ENCODE measurements at regions not wholly inside any gene's neighbourhood (a gene's known extent, or its start where the extent isn't known, plus 50 kb on each side); places are given as distances from the start of the nearest gene placed in this dataset.

GRCh38 chr2:8500124-8501054 is 181.5 kb upstream of the ID2 start:
- no peaks in the 10 kb centered on the region for H3F3A ChIP-seq (ENCODE audit: low read depth)
- no peak overlapping the region for H3K9ac ChIP-seq (ENCODE audit: low read depth, low read length, poor library complexity, severe bottlenecking)
- H2AFZ ChIP-seq (ENCODE audit: low read length), result no peak overlapping the region
- H3K4me3 ChIP-seq (ENCODE audit: low read length, poor library complexity, severe bottlenecking), result no peak overlapping the region
- H3K4me2 ChIP-seq (ENCODE audit: low read depth, low read length, poor library complexity, severe bottlenecking), result no peak overlapping the region
- H3K4me1 ChIP-seq (ENCODE audit: insufficient read depth, low read length, poor library complexity, severe bottlenecking), result peaks cover 14% of the 10 kb centered on the region
- TF ChIP-seq CTCF (conservative IDR thresholded peaks at IDR 0.05; ENCODE audit: low read length), result no peak
- TF ChIP-seq EZH2phosphoT487 (IDR thresholded peaks at IDR 0.05; ENCODE audit: borderline replicate concordance), result no peak
- H3K27me3 ChIP-seq (ENCODE audit: insufficient read depth, low read length, poor library complexity, severe bottlenecking), result no peaks in the 10 kb centered on the region
- no peaks in the 10 kb centered on the region for H4K20me1 ChIP-seq (ENCODE audit: insufficient read depth, low read length, poor library complexity, severe bottlenecking)
- H3K9me3 ChIP-seq (ENCODE audit: insufficient read depth, low read depth, low read length), result no peaks in the 10 kb centered on the region
- no peaks in the 10 kb centered on the region for H3K9me2 ChIP-seq (replicated peaks; ENCODE audit: low read depth, low read length)
- no peaks in the 10 kb centered on the region for H3K79me2 ChIP-seq (ENCODE audit: insufficient read depth, low read length)
- no peaks in the 10 kb centered on the region for H3K36me3 ChIP-seq (ENCODE audit: insufficient read depth, low read length)

- Histone ChIP-seq H3K4me2 (ENCODE audit: low read depth, low read length, poor library complexity, severe bottlenecking) (no peak overlapping the region), H3K4me3 (ENCODE audit: low read length, poor library complexity, severe bottlenecking) (no peak overlapping the region), H3K9me2 (replicated peaks; ENCODE audit: low read depth, low read length) (no peaks in the 10 kb centered on the region), H3K9me3 (ENCODE audit: insufficient read depth, low read depth, low read length) (no peaks in the 10 kb centered on the region), H3K4me1 (ENCODE audit: insufficient read depth, low read length, poor library complexity, severe bottlenecking) (peaks cover 6% of the 10 kb centered on the region), H3K9ac (ENCODE audit: low read depth, low read length, poor library complexity, severe bottlenecking) (no peak overlapping the region), H3K36me3 (ENCODE audit: insufficient read depth, low read length) (no peaks in the 10 kb centered on the region), H3K79me2 (ENCODE audit: insufficient read depth, low read length) (no peaks in the 10 kb centered on the region), H4K20me1 (ENCODE audit: insufficient read depth, low read length, poor library complexity, severe bottlenecking) (no peaks in the 10 kb centered on the region), H2AFZ (ENCODE audit: low read length) (no peak overlapping the region), H3K27me3 (ENCODE audit: insufficient read depth, low read length, poor library complexity, severe bottlenecking) (no peaks in the 10 kb centered on the region), H3F3A (ENCODE audit: low read depth) (no peaks in the 10 kb centered on the region)
- TF ChIP-seq EZH2phosphoT487 (IDR thresholded peaks at IDR 0.05; ENCODE audit: borderline replicate concordance) (no peak), CTCF (conservative IDR thresholded peaks at IDR 0.05; ENCODE audit: low read length) (no peak)
Observed at GRCh38 chr2:8501061-8501720, 180.7 kb upstream of the ID2 start.

GRCh38 chr2:8502316-8502715 is 179.5 kb upstream of the ID2 start:
- Histone ChIP-seq H3K36me3 (ENCODE audit: insufficient read depth, low read length) (no peaks in the 10 kb centered on the region), H3K9me3 (ENCODE audit: insufficient read depth, low read depth, low read length) (no peaks in the 10 kb centered on the region), H3F3A (ENCODE audit: low read depth) (no peaks in the 10 kb centered on the region), H3K9ac (ENCODE audit: low read depth, low read length, poor library complexity, severe bottlenecking) (no peak overlapping the region), H2AFZ (ENCODE audit: low read length) (no peak overlapping the region), H3K9me2 (replicated peaks; ENCODE audit: low read depth, low read length) (no peaks in the 10 kb centered on the region), H3K4me1 (ENCODE audit: insufficient read depth, low read length, poor library complexity, severe bottlenecking) (no peaks in the 10 kb centered on the region), H3K27me3 (ENCODE audit: insufficient read depth, low read length, poor library complexity, severe bottlenecking) (no peaks in the 10 kb centered on the region), H3K4me3 (ENCODE audit: low read length, poor library complexity, severe bottlenecking) (no peak overlapping the region), H3K79me2 (ENCODE audit: insufficient read depth, low read length) (no peaks in the 10 kb centered on the region), H3K4me2 (ENCODE audit: low read depth, low read length, poor library complexity, severe bottlenecking) (no peak overlapping the region), H4K20me1 (ENCODE audit: insufficient read depth, low read length, poor library complexity, severe bottlenecking) (no peaks in the 10 kb centered on the region)
- TF ChIP-seq CTCF (conservative IDR thresholded peaks at IDR 0.05; ENCODE audit: low read length), result no peak
- no peak for TF ChIP-seq EZH2phosphoT487 (IDR thresholded peaks at IDR 0.05; ENCODE audit: borderline replicate concordance)

Data from Loucy (cell line).